NCI-H1417 treated with DMSO at 0.1 percent for 48 hours (cell line): ENCODE measurements at regions not wholly inside any gene's neighbourhood (a gene's known extent, or its start where the extent isn't known, plus 50 kb on each side); places are given as distances from the start of the nearest gene placed in this dataset.
"Not testable (repeated sequence)": the region's sequence is repeated elsewhere in the genome, so short reads cannot be mapped to it uniquely, and the experiment has no call there.

Source experiments
- DNase-seq: peaks from one replicate; lab custom pipeline; 2025; lab: John Stamatoyannopoulos, UW

DNA sequence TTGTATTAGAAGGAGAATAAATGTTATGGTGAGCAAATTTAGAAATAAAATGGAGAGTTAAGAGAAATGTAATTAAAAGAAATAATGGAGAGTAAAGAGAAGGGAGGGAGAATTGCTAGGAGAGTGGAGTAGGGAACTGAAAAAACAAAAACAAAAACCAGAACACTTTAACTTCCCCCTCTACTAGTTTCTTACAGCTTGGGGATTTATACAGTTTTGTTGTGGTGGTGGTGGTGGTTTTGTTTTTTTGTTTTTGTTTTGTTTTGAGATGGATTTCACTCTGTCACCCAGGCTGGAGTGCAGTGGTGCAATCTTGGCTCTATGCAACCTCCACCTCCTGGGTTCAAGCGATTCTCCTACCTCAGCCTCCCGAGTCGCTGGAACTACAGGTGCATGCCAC lies 322.4 kb downstream of the TMEM167A start:
- DNase-seq, result no peak

DNA sequence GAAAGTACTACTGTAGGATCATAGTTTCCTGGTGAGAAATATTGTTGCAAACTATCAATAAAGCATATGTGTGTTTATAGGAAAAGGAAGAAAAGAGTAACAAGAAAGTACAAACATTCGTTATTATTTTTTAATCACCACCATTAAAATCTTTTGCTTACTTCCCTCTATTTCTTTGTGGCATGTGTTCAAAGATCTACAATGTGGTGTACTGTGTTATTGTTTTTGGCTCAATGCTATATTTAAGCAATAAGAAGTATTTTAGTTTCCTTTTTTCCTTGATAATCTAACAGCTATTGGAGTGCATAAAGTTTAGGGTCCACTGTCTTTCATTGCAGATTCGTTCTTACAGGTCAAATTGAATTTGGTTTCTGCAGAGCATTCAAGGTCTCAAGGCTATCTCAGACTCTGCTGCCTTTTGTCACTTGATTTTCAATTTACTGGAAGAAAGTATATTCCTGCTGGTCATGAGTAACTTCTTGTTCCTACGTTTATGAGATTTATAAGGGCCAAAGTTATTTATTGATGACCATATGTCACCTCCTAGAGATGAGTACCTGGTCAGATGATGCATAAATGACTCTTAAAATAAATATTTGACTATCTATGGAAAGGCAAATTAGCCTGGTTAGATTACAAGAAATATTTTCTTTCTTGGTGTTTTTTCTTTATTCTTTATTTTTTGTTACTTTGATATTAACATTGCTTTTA lies 323.0 kb downstream of the TMEM167A start:
- no peak for DNase-seq

DNA sequence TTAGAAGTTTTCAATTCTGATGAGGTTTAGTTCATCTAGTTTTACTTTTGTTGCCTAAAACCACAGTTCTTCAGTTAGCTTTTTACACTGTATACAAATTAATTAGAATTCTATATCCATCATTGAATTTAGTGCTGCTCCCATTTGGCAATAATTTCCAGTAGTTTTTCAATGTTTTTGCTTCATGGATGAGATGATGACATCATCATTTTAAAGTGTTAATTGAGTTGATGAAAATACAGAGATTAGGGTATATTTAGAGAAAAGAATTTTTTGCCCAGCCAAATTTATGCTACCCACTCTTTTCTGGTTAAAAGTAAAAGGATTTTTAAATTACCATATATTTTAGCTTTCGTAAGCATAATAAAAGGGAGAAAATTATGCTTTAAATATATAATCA lies 323.8 kb downstream of the TMEM167A start:
- DNase-seq, result no peak

DNA sequence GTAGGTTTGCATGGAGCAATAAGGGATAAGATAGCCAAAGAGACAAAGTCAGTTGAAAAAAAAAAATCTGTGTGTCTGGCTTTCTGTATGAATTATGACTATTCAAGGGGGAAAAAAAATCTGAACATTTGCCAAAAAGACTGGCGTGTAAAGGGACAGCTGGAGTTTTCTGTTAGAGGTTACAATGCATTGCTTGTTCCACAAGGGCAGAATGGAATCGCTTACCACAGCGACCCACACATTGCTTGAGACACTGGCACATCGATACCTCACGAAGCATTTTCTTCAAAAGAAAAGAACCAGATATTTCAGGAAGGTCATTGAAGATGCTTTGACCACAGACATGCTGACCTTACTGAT lies 327.8 kb downstream of the TMEM167A start:
- DNase-seq, result no peak

DNA sequence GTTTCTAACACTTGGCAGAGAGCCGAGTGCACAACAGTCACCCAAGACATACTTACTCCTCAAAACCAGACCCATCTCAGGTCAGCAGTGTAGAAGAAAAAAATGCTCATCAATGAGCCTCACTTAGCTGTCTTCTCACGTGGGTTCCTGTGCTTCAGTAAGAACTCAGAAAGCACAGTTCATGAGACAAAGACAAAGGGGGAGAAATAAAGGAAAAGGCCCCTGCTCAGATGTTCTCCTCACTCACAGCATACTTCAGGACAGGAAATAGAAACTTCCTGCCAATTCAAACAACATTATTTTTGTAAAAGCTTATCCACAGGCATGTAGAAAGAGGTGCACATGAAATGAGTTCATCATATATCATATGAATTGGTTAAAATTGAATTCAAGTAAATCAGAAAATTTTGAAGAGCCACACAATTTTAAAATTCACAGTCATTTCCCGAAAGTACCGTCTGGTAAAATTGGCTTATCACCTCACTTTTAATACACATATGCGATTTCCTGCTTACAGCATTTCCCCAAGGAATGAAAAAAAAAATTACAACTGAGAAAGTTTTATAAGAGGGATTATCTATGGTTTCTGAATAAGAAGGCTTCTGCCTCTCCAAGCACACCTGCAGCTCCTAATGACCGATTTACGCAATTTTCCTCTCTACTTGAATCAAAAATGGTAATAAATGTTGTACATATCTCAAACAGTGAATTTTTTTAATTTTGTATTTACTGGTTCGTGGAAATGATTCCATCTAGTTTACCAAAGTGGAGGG lies 328.3 kb downstream of the TMEM167A start:
- no peak for DNase-seq

DNA sequence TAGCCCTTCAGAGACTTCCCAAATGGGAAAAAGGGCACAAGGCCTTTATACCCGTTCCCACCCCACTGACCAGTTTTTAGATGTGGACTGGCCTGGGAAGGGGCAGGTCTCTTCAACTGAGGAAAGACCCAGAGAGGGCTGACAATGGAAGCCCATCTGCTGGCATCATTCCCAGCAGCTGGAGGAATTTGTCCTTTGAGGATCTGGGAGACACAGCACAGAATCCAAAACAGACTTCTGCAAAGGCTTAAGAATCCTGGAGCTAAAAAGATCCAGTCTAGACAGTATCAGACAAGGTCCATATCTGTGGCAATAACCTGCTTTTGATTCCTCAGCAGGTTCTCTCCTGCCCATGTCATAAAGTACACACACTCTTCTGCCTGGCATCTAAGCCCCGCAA lies 329.2 kb downstream of the TMEM167A start:
- no peak for DNase-seq

DNA sequence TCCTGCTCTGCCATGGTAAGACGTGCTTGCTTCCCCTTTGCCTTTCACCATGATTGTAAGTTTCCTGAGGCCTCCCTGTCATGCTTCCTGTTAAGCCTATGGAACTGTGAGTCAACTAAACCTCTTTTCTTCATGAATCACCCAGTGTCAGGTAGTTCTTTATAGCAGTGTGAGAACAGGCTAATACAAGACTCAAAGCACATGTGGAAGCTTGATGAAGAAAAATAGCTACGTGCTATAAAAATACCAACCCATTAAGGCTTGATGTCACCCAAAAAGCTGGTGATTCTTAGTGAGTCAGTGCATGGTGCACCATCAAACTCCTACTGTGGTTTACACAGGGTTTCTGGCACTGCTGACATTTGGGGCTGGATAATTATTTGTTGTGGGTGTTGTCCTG lies 332.2 kb downstream of the TMEM167A start:
- DNase-seq, result no peak

DNA sequence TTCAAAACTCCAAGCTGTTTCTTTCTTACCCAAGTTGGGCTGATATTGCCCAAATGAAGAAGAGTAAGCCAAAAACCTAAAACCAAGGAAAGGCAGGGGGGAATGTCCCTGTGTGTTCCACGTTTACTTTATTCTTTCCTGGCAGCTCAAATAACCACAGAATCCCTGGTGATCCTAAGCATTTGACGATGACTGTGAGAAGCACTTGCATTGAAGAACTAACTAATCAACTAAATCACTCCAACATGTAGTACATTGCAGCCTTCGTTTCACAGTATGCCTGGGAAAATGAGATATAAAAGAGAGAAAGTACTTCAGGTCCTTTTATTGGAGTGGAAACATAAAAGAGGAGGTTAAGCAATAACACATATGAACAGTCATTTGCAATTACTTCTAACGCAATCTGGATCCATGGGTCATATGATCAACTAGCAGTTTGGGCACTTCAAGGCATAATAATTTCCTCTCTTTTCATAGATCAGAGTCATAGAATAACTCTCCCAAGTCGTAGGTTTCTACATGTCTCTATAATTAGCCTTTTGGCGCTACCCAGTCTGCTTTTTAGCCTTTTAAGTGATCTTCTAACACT lies 338.4 kb downstream of the TMEM167A start:
- DNase-seq, result no peak

DNA sequence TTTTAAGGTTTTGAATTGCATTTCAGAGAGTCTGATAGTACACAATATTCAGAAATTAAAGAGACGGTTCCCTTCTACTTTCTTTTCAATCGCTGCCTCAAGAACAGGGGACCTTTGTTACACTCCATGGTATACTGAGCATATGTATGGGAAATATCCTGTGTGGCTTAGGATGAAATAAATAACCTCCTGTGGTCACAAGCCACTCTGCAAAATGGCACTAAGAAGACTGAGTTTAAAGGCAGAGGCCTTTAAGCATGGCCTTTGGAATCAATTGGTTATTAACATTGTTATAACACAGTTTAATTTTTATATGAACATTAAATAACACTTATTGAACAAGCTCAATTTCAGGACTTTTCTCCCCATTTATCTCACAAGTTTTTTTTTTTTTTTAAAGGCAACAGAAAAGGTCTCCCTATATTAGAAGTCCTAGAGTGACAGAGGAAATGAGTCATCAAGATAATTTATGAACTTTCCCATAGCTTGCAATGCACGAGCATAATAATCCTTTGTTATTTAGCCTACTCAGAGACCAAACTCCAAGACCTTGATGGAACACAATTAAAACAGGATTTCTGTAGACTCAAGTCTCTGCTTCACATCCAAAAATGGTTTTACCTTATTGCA lies 341.9 kb downstream of the TMEM167A start:
- DNase-seq, result no peak

DNA sequence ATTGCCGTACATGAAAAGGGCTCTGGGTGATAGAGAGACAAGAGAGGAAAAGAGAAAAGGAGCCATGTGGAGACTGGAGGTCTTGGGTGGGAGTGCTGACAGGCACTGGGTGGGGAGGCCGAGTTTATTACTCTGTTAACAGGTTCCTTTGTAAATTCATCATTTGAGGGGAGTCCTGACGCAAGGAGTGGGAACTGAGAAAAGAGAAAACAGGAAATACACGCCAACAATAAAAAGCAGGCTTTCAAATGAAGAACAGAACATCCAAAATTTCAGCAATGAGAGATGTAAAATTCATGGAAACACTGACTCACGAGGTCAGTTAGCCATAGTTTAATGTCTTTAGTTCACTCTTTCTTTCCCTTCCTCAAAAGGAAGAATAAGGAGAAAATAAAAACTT lies 342.8 kb downstream of the TMEM167A start:
- DNase-seq, result no peak

DNA sequence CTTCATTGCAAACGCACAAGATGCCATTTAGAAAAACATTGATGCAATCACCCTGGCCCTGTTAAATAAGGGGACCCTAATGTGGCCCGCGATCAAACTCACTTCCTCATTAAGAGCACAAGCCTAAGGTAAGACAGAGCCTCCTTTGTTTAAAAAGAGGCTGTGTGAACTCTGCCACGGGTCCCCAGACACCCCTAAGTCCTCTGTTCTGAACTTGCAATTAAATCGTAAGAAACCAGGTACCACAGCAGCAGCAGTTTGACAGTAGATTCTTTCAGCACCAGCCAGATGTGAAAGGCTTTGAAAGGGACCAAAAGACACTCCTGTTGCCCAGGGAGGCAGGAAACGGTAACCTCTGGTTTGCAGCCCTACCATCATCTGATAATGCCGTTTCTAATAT lies 346.3 kb downstream of the TMEM167A start:
- no peak for DNase-seq

DNA sequence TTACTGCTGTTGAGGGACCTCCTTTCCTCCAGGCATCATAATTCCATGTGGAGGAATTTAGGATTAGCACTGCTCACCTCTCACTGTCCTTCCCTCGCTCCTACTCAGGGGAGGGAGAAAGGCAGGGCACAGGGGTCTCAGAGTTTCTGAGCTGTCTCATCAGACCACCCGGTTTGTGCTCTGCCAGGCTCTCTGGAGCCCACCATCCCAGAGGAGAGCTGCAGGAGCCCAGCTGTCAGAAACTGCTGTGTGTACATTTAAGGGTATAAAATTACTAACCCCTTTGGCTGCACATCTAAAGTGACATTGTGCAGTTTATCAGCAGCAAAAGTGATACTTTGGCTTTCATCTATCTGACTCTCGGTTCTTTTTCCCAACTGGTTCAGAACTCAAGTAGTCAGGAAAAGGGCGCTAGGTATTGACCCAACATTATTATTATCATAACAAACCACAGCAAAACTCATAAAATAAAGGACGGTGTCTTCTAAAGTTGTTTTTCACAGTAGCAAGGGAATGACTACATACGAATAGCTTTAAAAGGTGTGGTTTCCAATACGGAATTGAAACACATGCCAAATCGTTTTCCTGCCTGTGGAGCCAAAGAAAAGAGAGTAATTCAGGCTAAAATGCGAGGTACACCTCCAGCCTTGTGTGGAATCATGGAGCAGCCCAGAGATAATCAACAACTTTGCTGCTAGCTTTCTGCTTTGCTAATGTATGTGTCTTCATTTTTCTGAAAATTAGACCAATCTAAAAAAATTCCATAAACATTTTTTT lies 348.1 kb downstream of the TMEM167A start:
- DNase-seq, result no peak

DNA sequence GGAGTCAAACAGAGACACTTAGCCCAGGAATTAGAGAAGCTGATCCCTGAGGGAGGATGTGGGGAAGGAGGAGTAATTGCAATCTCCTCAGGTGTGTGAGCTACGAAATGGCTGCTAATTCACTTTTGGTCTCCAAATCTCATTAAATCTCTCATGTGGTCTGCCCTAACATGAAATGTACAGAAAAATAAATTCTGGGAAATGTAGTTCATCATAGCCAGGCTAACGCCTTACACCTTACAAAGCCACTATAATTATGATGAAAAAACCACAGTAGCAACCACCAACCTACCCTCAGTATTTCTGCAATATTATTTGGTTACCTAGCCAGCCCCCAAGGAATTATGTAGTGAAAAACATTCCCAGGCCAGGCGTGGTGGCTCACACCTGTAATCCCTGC lies 354.0 kb downstream of the TMEM167A start:
- no peak for DNase-seq

DNA sequence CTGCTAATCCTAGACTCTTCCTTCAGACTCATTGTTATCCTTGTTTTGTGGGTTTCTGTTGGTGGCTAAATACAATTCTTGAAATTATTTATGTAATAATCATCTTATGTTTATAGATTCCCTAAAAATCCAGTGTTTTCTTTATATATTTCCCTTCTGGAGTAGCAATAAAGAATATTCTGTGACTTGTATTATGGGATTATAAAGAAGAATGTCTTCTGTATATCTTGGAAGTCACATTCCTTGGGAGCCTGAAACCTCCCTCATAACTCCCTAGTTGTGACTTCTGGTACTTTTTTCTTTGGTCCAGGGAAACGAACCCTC lies 356.1 kb downstream of the TMEM167A start:
- no peak for DNase-seq

DNA sequence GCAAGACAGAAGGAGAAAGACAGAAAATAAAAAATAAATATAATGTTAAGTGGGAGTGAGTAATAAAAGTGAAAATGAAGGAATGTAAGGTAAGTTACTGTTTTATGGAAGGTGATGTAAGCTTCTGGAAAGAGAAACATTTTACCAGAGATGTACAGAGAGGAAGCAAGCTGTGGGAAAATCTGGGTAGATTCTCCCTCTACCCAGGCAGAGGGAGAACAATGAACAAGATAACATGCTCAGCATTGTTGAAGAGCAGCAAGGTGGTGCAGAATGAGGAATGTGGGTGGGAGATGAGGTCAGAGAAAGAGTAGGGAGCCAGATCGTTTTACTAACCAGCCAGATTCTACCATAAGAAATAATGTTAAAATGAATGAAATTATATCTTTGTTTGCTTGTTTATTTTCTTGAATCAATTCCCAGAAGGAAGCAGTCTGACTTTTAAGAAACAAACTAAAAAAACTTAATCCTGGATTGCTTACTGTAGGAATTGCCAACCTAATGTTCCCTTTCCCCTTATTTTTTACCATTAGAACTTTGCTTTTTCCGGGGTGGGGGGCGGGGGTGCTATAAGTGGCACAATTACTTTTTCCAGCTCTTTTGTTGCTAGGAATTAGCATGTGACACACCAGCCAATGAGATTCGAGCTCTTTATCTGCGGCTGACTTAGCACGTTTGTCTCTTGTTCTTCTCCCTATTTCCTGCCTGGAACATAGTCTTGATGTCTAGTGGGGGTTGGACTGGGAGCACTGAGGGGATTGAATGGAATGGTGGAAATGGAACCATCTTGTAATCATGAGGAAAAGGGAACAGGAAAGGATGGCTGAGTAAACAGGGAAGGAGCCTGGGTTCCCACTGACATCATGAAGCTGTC lies 356.7 kb downstream of the TMEM167A start:
- DNase-seq, result no peak

DNA sequence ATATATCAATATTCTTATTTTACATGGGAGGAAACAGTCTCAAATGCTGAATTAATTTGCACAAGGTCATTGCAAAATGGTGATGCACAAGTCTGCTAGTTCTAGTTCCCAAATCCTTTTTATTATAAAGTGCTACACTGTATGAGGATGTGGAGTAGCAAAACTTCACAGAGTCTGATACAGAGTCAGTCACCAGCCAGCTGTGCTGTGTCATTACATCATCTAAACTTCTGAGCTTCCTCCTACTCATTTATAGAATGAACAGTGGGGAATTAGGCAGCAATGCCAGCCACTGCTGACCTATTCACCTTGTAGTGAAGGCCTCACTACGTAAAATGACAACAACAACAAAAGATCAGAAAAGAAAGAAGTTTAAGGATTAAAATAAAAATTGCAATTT lies 357.8 kb downstream of the TMEM167A start:
- no peak for DNase-seq

DNA sequence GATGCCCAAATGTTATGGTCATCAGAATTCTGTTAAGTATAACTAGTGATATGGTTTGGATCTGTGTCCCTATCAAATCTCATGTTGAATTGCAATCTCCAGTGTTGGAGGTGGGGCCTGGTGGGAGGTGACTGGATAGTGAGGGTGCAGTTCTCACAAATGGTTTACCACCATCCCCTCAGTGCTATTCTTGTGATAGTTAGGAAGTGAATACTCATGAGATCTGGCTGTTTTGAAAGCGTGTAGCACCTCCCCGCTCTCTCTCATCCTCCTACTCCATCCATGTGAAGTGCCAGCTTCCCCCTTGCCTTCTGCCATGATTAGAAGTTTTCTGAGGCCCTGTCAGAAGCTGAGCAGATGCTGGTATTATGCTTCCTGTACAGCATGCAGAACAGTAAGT lies 359.5 kb downstream of the TMEM167A start:
- DNase-seq, result no peak

DNA sequence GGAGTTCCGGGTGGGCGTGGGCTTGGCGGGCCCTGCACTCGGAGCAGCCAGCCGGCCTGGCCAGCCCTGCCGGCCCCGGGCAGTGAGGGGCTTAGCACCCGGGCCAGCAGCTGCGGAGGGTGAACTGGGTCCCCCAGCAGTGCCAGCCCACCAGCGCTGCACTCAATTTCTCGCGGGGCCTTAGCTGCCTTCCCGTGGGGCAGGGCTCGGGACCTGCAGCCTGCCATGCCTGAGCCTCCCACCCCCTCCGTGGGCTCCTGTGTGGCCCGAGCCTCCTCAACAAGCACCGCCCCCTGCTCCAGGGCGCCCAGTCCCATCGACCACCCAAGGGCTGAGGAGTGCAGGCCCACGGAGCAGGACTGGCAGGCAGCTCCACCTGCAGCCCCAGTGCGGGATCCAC lies 362.5 kb downstream of the TMEM167A start:
- DNase-seq, result not testable (repeated sequence)

DNA sequence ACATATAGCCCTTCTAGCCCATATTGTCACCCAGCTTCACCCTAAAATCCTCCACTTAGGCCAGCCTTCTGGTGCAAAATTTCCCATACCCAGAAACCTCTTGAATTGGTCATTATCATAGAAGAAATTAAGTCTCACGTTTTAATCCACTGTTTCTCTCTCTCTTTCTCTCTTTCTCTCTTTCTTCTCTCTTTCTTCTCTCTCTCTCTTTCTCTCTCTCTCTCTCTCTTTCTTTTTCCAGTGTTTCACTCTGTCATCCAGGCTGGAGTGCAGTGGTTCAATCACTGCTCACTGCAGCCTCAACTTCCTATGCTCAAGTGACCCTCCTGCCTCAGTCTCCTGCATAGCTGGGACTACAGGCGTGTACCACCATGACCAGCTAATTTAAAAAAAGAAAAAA lies 363.4 kb downstream of the TMEM167A start:
- no peak for DNase-seq

DNA sequence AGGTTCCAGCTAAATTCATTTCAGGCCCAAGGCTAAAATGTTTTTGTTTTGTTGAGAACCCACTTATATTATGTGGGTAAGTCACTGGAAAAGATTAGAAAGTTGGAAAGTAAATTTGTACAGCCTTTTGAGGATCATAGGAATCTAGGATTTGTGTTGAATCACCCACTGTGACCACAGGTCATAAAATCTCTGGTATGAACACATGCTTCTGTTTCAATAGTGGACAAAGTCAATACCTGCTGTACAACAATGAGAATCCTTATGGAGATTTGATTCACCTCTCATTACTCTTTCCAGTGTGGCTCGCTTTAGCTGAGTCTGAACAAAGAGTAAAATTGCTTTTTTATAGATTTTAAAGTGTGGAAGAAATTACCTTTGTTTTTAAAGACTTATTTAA lies 369.5 kb downstream of the TMEM167A start:
- DNase-seq, result no peak

DNA sequence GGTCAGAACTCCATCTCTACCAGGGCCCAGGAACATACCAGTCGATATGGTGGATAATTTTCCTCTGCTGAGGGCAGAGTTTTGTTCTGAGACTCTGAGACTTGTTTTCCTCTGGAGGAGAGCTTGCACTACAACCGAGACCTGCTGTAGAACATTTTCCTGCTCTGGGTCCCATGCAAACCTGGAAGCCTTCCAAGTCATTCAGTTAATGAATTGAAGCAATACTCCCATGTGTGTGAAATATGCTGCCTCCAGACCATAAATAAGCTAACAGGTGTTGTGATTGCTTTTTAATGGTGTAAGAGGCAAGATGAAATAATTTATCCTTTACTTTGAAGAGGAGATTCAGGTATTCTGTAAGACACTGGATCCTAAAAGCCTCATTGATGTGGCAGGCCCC lies 372.8 kb downstream of the TMEM167A start:
- no peak for DNase-seq
